ENCODE measurements at regions not wholly inside any gene's neighbourhood (a gene's known extent, or its start where the extent isn't known, plus 50 kb on each side); places are given as distances from the start of the nearest gene placed in this dataset.

DNA sequence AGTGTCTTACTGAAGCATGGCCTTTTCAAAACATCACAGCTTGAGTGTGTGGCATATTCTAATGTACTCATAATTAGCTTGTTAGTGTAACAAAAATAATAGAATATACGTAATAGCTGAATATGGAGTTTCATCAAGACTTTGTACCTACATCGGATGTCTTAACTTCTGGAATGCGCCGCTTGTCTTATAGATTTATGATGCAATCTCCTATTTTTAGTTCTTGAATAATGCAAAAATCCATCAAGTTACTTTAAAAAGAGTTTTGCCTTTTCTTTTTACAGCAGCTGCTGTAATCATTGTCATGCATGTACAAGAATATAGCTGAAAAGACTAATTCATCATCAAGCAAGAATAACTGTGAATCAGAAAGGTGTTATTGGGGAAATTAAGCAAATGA, 140.7 kb upstream of the SCN7A start:
- no peak for DNase-seq

DNA sequence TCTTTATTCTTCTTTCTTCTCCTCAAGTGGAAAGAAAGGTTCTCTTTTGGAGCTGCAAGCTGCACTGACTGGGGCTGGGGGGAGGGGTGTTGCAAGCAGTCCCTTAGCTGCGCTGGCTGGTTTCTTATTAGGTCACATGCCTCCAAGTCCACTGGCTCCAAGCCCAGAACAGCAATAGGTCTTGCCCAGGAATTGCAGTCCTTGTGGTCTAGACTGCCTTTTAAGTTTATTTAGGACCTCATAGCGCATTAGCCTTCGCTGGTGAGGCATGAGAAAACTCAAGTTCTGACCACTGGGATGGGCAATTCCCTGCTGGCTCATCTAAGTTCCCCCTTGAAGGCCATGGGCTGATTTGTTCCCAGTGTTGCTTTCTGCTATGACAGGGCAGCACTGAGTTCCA, 138.6 kb upstream of the SCN7A start:
- DNase-seq: no peak

DNA sequence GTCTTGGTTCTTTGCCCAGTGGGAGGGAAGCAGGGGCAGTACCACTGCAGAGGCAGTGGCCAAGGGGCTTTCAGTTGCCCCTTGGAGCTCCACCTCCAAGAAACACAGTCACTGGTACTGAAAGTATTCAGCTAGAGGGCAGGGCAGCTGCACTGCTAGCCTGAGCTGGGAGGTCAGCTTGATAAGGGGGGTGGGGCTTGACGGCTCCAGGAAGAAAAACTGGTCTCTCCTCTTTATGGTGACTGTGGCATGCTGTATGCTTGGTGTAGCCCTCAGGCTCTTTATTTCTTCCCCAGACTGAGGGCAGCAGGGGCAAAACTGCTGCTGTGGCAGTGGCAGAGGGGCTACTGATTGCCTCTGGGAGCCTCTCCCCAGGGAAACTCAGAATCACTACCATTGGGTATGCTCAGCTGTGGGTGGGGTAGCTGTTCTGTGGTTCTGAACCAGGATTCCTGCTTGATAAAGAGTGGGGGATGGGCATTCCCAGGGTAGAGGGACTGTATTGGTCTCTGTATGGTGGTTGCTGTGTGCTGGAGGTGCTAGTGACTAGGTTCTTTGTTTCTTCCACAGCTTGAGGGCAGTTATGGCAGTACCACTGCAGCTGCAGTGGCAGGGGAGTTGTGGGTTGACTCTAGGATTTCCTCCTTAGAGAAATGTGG, 134.6 kb upstream of the SCN7A start:
- DNase-seq: peak in 1 of 2 experiments; percentile 25

DNA sequence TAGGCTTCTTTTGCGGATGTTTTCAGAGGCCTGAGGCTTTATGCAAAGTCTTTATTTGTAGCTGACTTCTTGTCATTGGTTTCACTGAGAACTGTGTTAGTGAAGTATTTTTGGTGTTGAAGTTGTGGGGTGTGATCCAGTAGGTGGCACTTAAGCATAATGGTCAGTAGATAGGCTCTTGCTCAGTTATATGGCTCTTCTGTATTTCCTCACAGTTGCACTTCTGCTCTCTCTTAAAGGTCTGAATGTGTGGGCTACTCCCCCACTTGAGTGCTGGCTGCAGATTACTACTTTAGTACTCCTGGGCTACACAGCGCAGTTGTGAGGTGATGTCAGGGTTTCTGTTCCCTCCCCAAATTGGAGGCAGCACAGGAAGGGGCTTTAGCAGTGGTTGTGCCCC, 133.8 kb upstream of the SCN7A start:
- DNase-seq: no peak

DNA sequence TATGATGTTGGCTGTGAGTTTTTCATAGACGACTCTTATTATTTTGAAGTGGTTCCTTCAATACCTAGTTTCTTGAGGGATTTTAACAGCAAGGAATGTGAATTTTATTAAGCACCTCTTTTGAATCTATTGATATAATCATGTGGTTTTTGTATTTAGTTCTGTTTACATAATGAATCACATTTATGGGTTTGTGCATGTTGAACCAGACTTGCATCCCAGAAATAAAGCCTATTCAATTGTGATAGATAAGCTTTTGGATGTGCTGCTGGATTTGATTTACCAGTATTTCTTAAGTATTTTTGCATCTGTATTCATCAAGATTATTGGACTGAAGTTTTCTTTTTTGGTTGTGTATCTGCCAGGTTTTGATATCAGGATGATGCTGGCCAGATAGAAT, 131.6 kb upstream of the SCN7A start:
- DNase-seq: no peak

DNA sequence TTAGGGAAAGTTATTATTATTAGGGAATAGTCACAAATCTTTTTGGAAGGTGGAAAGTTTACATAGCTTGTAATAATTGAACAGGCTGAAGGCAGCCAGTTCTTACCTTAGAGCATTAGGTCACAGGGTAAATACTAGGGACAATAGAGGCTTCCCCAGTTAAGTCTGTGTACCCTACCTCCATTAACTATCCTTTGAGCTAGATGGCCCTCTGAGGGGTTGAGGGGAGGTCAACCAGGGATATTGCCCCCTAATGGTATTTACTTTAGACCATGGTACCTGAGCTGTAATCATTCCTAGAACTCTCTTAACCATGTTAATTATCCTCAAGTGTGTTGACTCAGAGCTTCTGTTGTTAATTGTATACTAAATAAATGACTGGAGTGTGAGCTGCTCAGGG, 120.5 kb upstream of the SCN7A start:
- no peak for DNase-seq

DNA sequence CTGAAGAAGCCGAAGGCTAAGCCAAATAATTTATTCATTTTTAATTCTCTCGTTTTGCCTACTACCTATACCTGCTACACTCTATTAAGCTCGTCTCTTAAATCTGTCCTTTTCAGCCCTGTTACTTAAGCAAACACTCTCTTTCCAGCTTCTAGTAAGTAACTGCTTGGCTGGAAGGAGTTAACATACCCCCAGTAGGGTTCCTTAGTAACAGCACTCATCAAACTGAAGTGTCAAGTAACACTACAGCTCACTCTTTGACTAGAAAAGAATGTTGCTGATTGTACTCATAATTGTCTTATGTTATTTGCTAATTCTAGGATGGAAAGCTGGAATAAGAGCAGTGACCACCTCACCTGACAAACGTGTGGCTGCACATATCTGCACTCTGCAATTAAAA, 120.0 kb upstream of the SCN7A start:
- no peak for DNase-seq

DNA sequence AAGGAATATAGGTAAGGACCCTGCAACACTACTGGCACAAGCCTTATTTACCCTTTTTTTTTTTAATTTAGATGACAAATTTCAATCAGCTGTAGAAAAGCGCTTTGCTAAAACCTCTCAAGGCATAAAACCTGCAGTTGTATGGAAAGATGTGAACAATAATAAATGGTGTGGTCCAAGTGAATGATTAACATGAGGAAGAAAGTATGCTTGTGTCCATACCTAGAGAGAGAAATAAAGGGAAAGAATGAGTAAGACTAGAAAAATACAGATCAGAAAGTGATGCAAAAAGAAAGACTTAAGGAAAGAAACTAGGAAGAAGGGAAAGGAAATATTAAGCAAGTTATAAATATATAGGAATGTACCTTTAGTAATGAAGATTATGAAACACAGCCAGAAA, 119.2 kb upstream of the SCN7A start:
- DNase-seq: no peak

DNA sequence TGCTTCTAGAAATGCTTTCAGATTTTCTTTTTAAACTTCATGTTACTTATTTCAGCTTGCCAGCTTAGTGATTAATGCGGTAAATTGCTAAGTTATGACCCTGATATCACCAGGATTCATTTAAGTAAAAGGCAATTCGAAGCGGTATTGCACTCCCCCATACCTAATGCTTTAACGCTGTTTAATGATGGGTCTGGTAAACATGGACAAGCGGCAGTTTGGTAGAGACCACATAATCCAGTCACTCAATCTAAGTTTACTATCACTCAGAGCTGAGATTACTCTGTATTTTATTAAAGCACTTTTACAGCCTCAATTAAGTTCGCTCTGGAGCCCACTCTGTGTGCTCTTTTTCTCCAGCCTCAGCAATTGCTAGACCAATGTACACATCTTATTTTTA, 118.2 kb upstream of the SCN7A start:
- no peak for DNase-seq

DNA sequence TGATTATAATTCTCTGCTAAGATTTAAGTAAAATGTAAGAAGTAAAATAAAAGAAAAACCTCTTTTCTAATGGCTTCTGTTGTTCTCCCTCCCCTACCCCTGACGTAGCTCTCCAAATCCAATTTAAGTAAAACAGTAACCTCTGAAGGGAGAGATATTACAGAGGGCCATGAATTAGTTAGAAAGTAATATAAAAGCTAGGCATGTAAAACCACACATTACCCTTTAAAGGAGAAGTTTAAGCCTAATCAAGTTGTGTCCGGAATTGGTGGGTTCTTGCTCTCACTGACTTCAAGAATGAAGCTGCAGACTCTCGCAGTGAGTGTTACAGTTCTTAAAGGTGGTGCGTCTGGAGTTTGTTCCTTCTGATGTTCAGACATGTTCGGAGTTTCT, 116.9 kb upstream of the SCN7A start:
- no peak for DNase-seq

DNA sequence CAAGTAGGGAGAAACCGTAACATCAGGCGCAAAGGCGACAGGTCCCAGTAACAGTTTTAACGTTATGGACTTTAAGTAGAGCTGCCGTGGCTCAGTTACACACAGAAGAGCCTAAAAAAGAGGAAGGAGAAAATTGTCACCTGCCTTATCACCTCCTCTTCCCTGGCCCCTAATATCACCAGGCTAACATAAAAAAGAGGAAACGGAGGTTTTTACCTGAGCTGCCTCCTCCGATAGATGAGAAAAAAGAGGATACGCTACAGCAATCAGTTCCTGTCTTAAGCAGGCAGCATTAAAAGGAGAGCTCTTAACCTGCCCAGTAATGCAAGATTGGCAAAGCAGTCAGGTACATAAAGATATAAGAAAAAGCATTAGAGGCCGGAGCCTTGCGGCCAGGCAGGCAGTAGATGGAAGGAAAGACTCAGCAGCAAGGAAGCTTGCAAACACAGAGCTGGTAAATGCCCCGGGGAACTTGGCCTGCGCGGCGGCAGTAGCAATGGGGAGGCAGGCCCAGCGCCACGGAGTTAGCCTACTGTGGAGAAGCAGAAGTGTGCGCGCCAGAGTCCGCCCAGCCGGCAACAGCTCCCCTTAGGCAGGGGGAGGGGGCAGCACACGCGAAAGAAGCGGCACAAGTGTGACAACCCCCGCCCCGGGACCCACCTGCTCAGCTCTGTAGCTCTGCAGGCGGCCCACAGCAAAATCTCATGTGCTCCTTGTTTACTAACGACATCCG, 116.3 kb upstream of the SCN7A start:
- no peak for DNase-seq

DNA sequence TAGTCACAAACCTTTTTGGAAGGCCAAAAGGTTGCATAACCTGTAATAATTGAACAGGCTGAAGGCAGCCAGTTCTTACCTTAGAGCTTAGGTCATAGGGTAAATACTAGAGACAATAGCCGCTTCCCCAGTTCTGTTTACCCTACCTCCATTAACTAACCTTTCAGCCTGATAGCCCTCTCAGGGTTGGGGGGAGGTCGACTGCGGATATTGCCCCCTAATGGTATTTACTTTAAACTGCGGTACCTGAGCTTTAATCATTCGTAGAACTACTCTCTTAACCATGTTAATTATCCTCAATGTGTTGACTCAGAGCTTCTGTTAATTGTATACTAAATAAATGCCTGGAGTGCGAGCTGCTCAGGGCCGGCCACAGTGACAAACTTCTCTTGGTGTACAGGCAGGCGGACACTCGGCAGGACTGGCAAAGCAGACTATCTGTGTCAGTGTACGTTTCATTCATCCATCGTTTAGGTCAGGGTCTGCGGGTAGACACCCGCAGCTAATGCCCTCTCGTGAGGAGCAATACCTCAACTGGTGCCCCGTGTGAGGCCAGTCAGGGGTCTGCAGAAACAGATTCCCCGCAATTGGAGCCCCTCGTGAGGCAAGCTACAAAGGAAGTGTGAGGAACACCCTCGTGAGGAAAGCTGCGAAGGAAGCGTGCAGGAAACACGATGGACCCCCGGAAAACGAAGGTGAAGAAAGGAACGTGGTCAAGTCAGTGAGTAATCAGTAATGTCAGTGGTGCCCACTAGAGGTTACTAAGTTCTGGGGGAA, 115.3 kb upstream of the SCN7A start:
- DNase-seq: peak in 1 of 2 experiments; percentile 56

DNA sequence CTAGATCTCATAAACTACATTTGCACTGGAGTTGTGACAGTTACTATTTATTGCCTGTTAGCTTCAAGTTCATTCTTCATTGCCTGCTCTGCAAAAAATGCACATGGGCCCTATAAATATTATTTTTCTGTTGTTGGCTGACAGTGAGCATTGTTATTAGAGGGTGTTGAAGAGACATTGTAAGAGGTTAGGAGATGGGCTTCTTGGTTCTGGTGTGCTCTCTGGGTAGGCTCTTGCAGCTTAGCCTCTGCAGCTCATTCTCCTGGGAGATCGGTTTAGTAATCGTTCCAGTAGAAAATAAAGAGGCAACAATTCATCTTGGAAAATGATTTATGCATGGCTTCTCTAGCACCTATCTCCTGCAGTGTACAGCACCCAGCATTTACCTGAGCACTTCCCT, 113.8 kb upstream of the SCN7A start:
- no peak for DNase-seq

DNA sequence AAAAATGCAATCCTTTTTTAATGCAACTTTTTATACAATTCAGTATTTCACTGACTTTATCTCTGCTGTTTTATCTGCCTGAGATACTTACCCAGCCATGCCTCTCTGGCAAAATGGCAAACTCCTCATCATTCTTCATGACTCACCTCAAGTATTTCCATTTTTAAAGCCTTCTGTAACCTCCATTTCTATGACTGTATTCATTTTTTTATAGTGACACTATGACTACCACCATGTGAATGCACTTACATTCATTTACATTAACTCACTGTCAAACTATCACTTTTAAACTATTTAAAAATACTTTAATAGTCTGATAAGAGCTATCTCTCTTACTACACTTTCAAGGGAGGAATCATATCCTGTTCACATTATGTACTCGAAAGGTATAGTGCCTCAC, 99.4 kb upstream of the SCN7A start:
- no peak for DNase-seq

DNA sequence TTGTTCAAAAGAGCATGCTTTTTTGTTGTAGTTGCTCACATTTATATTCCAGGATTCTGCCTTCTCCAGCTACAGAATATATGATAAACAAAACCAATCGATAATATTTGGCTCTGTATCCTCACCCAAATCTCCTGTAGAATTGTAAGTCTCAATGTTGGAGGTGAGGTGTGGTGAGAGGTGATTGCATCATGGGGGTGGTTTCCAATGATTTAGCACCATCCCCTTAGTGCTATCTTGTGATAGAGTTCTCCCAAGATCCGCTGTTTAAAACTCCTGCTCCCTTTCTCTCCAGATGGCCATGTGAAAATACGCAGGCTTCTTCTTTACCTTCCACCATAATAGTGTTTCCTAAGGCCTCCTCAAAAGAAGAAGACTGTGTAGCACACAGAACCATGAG, 98.7 kb upstream of the SCN7A start:
- no peak for DNase-seq

DNA sequence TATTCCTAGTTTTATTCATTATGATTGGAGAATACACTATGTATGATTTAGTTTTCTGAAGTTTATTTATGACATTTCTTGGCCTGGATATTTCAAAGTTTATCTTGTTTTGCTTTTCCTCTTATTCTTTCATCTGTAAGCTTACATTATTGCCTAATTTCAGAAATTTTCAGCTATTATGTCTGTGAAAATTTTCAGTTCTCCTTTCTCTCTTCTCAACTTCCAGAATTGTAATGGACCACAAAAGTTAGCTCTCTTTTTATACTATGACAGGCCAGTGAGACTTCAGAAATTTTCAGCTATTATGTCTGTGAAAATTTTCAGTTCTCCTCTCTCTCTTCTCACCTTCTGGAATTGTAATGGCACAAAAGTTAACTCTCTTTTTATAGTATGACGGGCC, 97.2 kb upstream of the SCN7A start:
- no peak for DNase-seq

DNA sequence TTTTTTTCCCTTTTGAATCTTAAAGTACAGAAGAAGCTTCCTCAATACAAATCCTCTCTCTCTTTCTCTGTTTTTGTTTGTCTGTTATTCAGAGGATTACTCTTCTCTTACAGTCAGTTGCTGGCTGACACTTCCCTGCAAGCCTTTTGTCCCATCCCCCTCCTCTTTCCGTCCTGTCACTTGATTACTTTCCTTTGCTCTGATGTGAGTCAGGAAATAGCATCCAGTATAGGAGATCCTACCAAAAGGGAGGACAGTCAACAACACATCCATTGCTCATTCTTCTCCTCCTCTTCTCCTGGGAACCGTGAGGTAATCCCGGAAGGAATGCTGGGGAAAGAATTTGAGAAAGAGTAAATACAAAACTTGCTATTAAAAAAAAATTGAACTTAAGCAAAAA, 79.3 kb upstream of the SCN7A start:
- DNase-seq: no peak

DNA sequence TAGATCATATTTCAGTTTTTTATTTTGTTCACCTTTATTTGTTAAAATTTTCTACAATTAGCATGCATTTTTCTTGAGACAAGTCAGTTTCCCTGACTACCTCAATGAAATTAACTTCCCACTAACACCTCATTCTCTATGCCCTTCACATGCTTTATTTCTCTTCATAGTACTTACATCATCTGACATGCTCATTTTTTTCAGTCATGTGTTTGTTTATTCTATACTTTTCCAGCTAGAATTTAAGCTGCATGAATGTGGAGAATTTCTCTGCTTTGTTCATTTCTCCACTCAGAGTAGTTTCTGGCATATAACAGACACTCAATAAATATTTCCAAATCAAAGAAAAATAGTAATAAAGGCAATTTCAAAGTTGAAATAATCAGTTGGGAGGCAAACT, 78.9 kb upstream of the SCN7A start:
- no peak for DNase-seq

DNA sequence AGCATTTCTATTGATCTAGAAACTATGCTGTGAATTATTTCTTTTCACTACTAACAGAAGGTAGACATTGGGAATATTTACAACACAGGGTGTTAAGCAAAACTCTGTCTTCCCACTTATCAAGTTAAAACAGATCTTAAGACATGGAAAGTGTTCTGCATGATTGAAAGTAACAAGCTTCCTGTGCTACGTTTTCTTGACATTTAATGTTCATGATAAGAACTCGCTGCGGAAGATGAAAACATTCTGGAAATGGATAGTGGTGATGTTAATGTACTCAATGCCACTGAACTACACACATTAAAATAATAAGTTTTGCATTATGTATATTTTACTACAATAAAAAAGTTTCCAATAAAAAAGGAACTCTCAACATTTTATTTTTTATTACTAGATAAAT, 74.4 kb upstream of the SCN7A start:
- DNase-seq: no peak

DNA sequence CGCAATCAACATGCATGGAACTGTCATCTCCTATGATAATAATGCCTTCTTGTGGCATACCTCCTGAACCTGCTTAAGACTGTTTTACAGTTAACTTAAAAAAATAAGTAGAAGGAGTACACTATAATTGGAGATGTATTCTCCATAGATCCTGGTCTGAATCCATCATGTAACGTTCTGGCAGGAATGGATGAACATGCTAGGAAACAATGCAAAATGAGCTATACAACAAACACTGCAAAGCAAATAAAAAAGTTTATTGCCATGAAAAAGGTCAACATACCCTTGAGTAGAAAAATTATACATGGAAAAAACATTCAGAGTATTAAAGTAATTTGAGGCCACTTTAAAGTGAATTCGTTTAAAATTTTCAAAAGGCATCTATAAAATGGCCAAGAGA, 71.5 kb upstream of the SCN7A start:
- DNase-seq: no peak

DNA sequence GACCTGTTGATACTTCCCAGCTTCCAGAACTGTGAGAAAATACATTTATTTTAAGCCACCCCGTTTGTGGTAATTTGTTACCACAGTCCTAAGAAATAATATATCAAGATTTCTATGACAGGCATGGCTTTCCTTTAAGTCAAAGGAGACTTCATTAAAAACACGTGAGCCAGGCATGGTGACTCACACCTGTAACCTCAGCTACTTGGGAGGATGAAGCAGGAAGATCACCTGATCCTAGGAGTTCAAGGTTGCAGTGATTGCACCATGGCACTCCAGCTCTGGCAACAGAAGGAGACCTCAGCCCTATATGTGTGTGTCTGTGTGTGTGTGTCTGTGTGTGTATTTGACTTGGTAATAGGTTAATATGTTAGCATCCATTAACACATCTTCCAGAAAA, 69.8 kb upstream of the SCN7A start:
- no peak for DNase-seq

DNA sequence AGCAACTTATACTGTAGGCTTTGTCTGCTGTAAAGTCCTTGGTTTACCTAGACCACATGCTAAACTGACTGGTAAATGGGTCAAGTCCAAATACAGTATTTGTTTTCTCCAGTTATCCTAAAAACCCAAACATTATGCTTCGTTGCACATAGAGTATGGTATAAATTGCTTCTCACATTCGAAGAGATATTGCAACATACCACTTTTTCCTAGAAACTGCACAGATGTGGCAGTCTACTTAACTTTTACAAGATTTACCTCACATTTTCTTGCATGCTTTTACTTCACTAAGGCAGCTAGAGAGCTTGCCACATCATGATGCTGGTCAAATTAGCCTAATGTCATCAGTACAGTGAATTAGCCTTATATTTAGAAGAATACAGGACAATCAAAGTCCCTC, 66.0 kb upstream of the SCN7A start:
- no peak for DNase-seq

DNA sequence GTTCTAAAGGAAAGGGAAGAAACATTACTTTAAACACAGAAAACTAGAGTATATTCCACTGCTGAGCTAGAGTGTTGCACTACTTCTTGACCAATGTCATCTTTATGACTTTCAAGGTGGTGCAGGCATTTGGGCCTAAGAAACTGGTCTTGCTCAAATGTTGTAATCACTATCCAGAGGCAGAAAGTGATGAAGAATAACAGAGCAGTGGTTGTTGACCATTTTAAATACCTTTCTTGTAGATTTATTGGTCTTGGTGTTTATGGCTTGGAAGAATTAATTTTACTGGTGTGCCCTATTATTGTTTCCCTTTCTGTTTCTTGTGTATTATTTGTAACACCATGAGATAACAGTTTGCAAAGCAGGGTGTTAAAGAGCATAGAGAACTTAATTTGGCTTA, 56.9 kb upstream of the SCN7A start:
- DNase-seq: no peak

DNA sequence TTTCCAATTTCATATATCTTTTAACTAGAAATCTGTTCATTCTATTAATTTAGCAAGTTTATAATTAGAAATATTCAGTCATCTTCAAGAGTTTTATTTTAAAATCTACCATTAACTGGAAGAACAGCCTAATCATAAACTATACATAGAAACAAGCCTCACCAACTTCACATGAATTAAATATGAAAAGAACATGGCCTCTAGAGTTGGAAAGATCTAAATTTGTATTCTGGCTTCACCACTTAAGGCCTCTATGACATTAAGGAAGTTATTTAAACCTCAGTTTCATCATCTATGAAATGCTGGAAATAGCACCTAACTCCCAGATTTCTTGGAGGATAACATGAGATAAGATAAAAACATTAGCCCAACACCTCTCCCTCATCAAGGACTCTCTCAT, 51.4 kb upstream of the SCN7A start:
- DNase-seq: no peak

Measured in NCI-H526 (cell line).